Right cardiac atrium (tissue), 5 donors: ENCODE measurements at regions not wholly inside any gene's neighbourhood (a gene's known extent, or its start where the extent isn't known, plus 50 kb on each side); places are given as distances from the start of the nearest gene placed in this dataset.
"Not testable (repeated sequence)": the region's sequence is repeated elsewhere in the genome, so short reads cannot be mapped to it uniquely, and the experiment has no call there.

Source experiments
- ATAC-seq, 2 donors: fragments of 200-7000 bp; cut with Tn5 transposase; one replicate each; pipeline versions ENCODE4 v1.8.0 to v1.9.1; 2020; ENCODE audit warnings: moderate library complexity in 2 of 2, mild to moderate bottlenecking in 1 of 2
- DNase-seq, 3 donors: peaks; one replicate each; pipeline ENCODE4 v3.0.0-alpha.2; 2020
- H3K27ac ChIP-seq: one replicate; pipeline ENCODE4 v1.5.1; 2013; ENCODE audit warnings: mild to moderate bottlenecking, low read length, control low read depth, moderate library complexity
- H3K27me3 ChIP-seq: one replicate; pipeline ENCODE4 v1.6.1; 2013; ENCODE audit not compliant: control insufficient read depth, insufficient read depth
- H3K4me1 ChIP-seq: one replicate; pipeline ENCODE4 v1.6.1; 2013; ENCODE audit warnings: low read length; ENCODE audit not compliant: control insufficient read depth, insufficient read depth
- H3K4me3 ChIP-seq: one replicate; pipeline ENCODE4 v1.5.1; 2013; ENCODE audit warnings: low read length, control low read depth
- H3K9me3 ChIP-seq: one replicate; pipeline ENCODE4 v1.6.1; 2013; ENCODE audit warnings: low read length; ENCODE audit not compliant: control insufficient read depth
- WGBS: extraction: QIAGEN DNeasy Blood & Tissue Kit; methylation state at CpG from one replicate; pipeline ENCODE4 v1.1.7; 2013; 5-methylcytosine and 5-hydroxymethylcytosine counted together
- intact Hi-C, 4 donors: fragments of 100-400 bp; cut with DNase I; formaldehyde crosslinking; loops; one replicate each; pipeline versions ENCODE4 v1.11.0 to v1.14.0; 2022 to 2023
- donor health status: healthy with polysubstance abuse.
- donor health status: DM: no; HTN: yes; CAD: no.
- donor health status: DM: no; HTN: no; CAD: no.
- donor health status: DM: no; HTN: yes; CAD: no; lungs with severe emphysema.
- donor health status: DM: yes; HTN: yes; CAD: no.

DNA sequence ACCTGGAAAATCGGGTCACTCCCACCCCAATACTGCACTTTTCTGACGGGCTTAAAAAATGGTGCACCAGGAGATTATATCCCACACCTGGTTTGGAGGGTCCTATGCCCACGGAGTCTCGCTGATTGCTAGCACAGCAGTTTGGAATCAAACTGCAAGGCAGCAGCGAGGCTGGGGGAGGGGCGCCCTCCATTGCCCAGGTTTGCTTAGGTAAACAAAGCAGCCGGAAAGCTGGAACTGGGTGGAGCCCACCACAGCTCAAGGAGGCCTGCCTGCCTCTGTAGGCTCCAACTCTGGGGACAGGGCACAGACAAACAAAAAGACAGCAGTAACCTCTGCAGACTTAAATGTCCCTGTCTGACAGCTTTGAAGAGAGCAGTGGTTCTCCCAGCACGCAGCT lies 167.1 kb upstream of the PHACTR1 start:
- ATAC-seq, H3K4me3 ChIP-seq, intact Hi-C loops, H3K27me3 ChIP-seq, H3K9me3 ChIP-seq, H3K27ac ChIP-seq, H3K4me1 ChIP-seq: not testable (repeated sequence)
- DNase-seq = peak in 2 of 3 donors; percentile 43 to 52
- WGBS = 96% methylated on average over 8 of the region's 8 CpGs

DNA sequence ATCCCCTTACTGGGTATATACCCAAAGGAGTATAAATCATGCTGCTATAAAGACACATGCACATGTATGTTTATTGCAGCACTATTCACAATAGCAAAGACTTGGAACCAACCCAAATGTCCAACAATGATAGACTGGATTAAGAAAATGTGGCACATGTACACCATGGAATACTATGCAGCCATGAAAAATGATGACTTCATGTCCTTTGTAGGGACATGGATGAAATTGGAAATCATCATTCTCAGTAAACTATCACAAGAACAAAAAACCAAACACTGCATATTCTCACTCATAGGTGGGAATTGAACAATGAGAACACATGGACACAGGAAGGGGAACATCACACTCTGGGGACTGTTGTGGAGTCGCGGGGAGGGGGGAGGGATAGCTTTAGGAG lies 161.7 kb upstream of the PHACTR1 start:
- H3K9me3 ChIP-seq, H3K27ac ChIP-seq, H3K27me3 ChIP-seq, H3K4me3 ChIP-seq, H3K4me1 ChIP-seq, intact Hi-C loops, DNase-seq, ATAC-seq: not testable (repeated sequence)
- WGBS = 93% methylated on average over 2 of the region's 2 CpGs

DNA sequence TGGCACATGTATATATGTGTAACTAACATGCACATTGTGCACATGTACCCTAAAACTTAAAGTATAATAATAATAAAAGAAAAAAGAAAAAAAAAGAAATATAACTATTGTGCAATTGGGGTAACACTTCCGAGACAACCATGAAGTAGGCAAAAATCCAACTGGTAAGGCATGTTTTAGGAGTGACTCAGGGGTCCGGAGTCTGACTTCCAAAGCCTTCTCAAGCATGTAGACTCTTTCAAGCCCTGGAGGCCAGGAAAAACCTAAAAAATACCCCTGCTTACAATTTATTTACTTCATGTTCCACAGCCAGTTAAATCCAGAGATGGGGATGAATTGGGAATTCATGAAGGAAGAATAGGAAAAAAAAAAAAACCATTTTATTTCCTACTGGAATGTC lies 161.3 kb upstream of the PHACTR1 start:
- Histone ChIP-seq H3K4me1 (no peaks in the 10 kb centered on the region), H3K27ac (no peak overlapping the region), H3K27me3 (no peaks in the 10 kb centered on the region), H3K4me3 (no peak overlapping the region), H3K9me3 (no peaks in the 10 kb centered on the region)
- intact Hi-C loops = no loop called here
- ATAC-seq (no peak), DNase-seq (no peak)
- WGBS = 76% methylated on average over 2 of the region's 2 CpGs

DNA sequence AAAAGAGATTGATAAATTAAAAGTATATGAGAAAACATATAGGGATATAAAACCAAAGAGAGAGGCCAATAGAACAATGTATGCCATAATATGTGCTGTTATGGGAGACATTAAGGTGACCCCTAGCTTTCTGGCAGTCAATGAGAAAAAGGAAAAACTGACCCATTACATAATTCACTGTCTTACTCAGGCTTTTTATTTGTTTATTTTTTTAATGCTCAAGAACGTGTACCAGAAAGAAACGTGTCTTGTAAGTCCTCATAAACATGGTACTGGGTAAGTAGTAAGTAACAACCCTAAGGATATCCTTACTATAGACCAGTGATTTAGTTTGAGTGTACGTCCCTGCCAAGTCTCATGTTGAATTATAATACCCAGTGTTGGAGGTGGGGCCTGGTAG lies 160.8 kb upstream of the PHACTR1 start:
- Histone ChIP-seq H3K9me3 (no peaks in the 10 kb centered on the region), H3K4me1 (no peaks in the 10 kb centered on the region), H3K27ac (no peak overlapping the region), H3K27me3 (no peaks in the 10 kb centered on the region), H3K4me3 (no peak overlapping the region)
- ATAC-seq (no peak), DNase-seq (no peak)
- WGBS = 83% methylated on average over 3 of the region's 3 CpGs
- intact Hi-C loops = no loop called here

DNA sequence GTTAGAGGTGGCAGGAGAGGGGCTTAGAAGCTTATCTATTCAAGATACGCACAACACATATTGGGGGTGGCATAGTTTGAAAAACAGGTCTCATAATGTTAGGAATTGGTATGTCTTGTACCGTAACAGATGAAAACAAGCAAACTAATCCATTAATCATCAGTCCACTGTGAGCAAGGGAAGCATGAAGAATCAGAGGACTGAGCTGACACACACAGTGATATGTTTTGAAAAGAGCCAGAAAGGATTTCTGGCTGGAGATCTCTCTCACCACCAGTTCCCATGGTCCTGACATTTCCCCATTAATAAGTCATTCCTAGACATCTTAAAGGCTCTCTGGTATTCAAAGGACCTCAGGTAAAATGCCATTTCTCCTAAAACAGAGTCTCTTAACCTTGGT lies 158.8 kb upstream of the PHACTR1 start:
- H3K4me3 ChIP-seq = no peak overlapping the region
- WGBS = 76% methylated on average over 2 of the region's 2 CpGs
- ATAC-seq (no peak), DNase-seq (no peak)
- H3K9me3 ChIP-seq = no peaks in the 10 kb centered on the region
- H3K4me1 ChIP-seq = no peaks in the 10 kb centered on the region
- intact Hi-C loops = no loop called here
- no peaks in the 10 kb centered on the region for H3K27me3 ChIP-seq
- no peak overlapping the region for H3K27ac ChIP-seq

DNA sequence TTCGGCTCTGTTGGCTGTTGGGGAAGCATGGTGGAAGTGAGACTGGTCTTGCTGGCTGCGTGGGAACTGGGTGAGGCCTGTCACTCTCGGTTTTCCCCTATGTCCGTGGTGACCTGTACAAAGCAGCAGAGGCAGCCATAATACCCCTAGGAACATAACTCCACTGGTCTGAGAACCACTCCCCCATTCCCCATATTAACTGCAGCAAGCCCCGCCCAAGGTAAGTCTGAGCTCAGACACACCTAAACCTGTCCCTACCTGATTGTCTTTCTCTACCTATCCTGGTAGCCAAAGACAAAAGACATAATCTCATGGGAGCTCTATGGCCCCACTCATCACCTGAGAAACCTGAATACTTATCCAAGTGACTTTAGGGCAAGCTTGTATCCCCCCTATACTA lies 156.3 kb upstream of the PHACTR1 start:
- DNase-seq = no peak
- Histone ChIP-seq H3K27ac (no peak overlapping the region), H3K9me3 (no peaks in the 10 kb centered on the region), H3K4me3 (no peak overlapping the region), H3K4me1 (no peaks in the 10 kb centered on the region), H3K27me3 (no peaks in the 10 kb centered on the region)
- 92% methylated on average over 5 of the region's 5 CpGs for WGBS
- intact Hi-C loops = no loop called here
- no peak for ATAC-seq

DNA sequence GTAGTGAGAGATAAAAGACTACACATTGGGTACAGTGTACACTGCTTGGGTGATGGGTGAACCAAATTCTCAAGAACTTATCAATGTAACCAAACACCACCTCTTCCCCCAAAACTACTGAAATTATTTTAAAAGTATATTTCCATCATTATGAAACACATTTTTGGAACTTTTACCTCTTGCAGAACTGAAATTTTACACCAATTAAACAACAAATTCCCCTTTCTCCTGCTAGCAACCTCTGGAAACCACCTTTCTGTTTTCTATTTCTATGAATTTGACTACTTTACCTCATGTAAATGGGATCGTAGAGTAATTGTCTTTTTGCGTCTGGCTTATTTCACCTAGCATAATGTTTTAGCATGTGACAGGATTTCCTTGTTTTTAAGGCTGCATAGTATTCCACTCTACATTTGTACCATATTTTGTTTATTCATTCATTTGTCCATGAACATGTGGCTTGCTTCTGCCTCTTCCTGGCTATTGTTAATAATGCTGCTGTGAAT lies 149.9 kb upstream of the PHACTR1 start:
- Histone ChIP-seq H3K9me3 (no peaks in the 10 kb centered on the region), H3K27me3 (no peaks in the 10 kb centered on the region), H3K4me1 (no peaks in the 10 kb centered on the region), H3K27ac (no peak overlapping the region), H3K4me3 (no peak overlapping the region)
- intact Hi-C loops = no loop called here
- ATAC-seq (no peak), DNase-seq (no peak)
- 93% methylated on average over 2 of the region's 2 CpGs for WGBS

DNA sequence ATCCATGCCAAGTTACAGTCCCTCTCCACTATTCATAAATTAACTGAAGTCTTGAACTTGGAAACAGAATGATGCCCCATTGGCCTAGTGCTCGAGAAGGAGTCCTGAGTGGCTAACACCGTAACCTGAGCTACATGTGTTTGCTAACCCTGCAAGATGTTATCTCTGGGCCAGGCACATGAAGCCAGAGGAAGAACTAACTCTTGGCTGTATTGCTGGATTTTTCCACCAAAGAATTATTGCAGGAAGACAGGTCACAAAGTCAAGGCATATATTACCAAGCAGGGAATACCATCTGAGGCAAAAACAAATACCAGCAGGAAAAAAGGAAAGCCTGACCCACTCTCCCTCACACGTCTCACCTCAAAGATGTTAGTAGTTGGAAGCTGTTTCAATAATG lies 148.9 kb upstream of the PHACTR1 start:
- H3K27me3 ChIP-seq = no peaks in the 10 kb centered on the region
- no peaks in the 10 kb centered on the region for H3K4me1 ChIP-seq
- no peaks in the 10 kb centered on the region for H3K9me3 ChIP-seq
- DNase-seq (no peak), ATAC-seq (no peak)
- intact Hi-C loops = no loop called here
- H3K27ac ChIP-seq = no peak overlapping the region
- no peak overlapping the region for H3K4me3 ChIP-seq
- 74% methylated on average over 3 of the region's 3 CpGs for WGBS

DNA sequence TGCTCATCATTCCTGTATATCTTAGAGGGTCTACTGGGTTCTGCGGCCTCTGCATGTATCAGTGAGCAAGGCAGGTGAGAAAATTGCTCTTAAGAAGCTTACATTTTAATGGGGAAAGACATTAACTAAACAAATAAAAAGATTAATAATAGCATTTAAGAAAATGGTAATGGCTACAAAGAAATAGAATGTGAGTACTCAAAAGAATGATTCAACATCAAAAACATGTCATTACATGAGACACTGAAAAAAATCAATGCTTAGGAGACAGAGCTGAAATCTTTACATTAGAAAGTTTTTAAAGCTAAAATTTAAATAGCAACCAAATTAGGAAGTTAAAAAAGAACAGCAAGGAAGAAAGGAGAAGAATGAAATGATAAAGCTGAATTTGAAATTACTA lies 146.9 kb upstream of the PHACTR1 start:
- no peak for ATAC-seq
- H3K4me1 ChIP-seq = no peaks in the 10 kb centered on the region
- no peak for DNase-seq
- H3K27ac ChIP-seq = no peak overlapping the region
- H3K9me3 ChIP-seq = no peaks in the 10 kb centered on the region
- H3K4me3 ChIP-seq = no peak overlapping the region
- no peaks in the 10 kb centered on the region for H3K27me3 ChIP-seq
- intact Hi-C loops = no loop called here
- WGBS = 95% methylated on average over 1 of the region's 1 CpG

DNA sequence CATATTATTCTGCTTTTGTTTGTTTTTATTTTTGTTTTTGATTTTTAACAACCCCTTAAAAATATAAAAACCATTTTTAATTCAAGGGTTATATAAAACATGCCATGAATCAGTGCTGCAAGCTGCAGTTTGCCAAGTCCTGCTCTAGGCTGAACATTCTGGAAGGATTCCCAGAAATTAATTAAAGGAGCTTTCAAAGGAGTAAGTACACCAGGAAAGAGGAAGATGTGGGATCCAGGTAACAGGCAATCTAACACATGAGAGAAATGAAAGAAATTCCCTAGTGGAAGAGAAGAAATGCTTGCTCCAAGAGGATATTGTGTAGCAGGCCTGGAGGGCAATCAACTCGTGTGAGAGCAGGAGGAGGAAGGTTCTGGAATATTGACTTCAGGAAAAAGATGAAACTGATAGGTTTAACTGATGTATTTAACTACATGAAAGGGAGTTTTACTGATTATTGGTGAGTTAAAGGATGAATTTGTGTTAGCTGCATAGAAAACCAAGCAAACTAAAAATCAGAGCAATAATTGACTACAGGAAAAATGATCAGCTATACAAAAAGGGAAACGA lies 146.0 kb upstream of the PHACTR1 start:
- intact Hi-C loops = no loop called here
- Histone ChIP-seq H3K9me3 (no peaks in the 10 kb centered on the region), H3K4me1 (no peaks in the 10 kb centered on the region), H3K27me3 (no peaks in the 10 kb centered on the region), H3K27ac (no peak overlapping the region), H3K4me3 (no peak overlapping the region)
- DNase-seq (no peak), ATAC-seq (no peak)
- 74% methylated on average over 2 of the region's 2 CpGs for WGBS

DNA sequence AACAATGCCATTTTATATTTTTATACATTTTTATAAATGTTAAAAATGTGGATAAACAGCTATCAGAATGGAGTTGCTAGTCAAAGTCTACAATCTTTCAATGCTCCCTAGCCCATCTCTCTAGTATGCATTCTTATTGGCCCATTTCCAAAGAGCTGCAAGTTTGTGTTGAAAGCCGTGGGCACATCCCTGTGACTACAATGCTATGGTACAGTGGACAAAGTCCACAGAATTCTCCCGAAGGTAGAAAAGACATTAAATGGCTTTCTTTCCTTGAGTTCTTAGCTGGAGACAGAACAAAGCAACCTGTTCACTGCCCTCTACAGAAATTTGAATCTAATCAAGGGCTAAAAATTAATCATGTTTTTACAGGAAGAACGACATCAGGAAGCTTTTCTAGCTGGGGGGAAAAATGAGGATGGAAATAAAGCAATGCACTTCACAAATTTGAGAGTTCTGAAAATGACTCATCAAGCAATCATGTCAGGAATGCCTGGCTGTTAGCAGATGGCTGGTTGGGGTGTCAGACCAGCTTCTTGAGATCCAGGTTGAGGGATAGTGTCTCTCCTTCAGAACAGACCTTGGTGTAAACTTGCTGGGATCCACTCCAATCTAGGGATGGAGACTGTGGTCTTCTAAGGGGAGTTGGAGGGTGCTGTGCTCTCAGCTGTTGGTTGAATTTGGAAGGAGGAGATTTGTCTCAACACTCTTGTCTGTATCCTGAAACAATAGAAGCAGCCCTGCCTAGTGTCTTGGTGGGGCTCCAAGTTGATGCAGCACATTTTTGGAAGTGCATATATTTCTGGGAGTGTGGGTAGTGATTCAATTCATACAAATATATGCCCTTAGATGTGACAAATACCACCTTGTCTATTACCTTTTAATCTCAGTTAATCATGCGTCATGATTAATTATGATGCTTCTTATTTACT lies 143.4 kb upstream of the PHACTR1 start:
- H3K27ac ChIP-seq = peak overlapping the region; percentile 11
- intact Hi-C loops = no loop called here

More for the DNA sequence above, 143.4 kb upstream of the PHACTR1 start:
- no peak overlapping the region for H3K4me3 ChIP-seq
- no peak for DNase-seq
- no peaks in the 10 kb centered on the region for H3K4me1 ChIP-seq
- H3K27me3 ChIP-seq = no peaks in the 10 kb centered on the region
- WGBS = 49% methylated on average over 4 of the region's 4 CpGs
- peak in 1 of 2 donors; percentile 11 for ATAC-seq
- no peaks in the 10 kb centered on the region for H3K9me3 ChIP-seq
